Tibial artery (tissue), 4 donors: ENCODE measurements at regions not wholly inside any gene's neighbourhood (a gene's known extent, or its start where the extent isn't known, plus 50 kb on each side); places are given as distances from the start of the nearest gene placed in this dataset.
"Not testable (repeated sequence)": the region's sequence is repeated elsewhere in the genome, so short reads cannot be mapped to it uniquely, and the experiment has no call there.

Experiments
- DNase-seq, 2 donors: peaks; one replicate each; pipeline ENCODE4 v3.0.0-alpha.2; 2019
- H3K27ac ChIP-seq, 2 donors: fragments of 200-600 bp; sonication (generic) in 1 of 2; 1 replicate in 1 of 2; 2 replicates in 1 of 2; pipeline ENCODE4 v1.5.1; 2018 to 2019; ENCODE audit warnings: mild to moderate bottlenecking in 1 of 2
- H3K27me3 ChIP-seq, 2 donors: fragments of 200-600 bp; sonication (generic) in 1 of 2; one replicate each; pipeline versions ENCODE4 v1.5.1 to v1.6.0; 2016 to 2019
- H3K36me3 ChIP-seq, 3 donors: fragments of 200-600 bp; sonication (generic) in 2 of 3; one replicate each; pipeline ENCODE4 v1.5.1; 2016 to 2019; ENCODE audit warnings: mild to moderate bottlenecking in 2 of 3
- H3K4me1 ChIP-seq, 4 donors: fragments of 200-600 bp; sonication (generic) in 2 of 4; 1 replicate in 3 of 4; 2 replicates in 1 of 4; pipeline ENCODE4 v1.5.1; 2016 to 2019
- H3K4me3 ChIP-seq, 2 donors: fragments of 200-600 bp; sonication (generic) in 1 of 2; 1 replicate in 1 of 2; 2 replicates in 1 of 2; pipeline ENCODE4 v1.5.1; 2018 to 2019; ENCODE audit warnings: mild to moderate bottlenecking in 2 of 2
- H3K9me3 ChIP-seq, 3 donors: fragments of 200-600 bp; sonication (generic) in 1 of 3; one replicate each; pipeline ENCODE4 v1.5.1; 2016 to 2019
- intact Hi-C: fragments of 100-400 bp; cut with DNase I; formaldehyde crosslinking; loops from one replicate; pipeline ENCODE4 v1.15.0; 2023; ENCODE audit warnings: low total_unique reads
- TF ChIP-seq, protein P1 (sequence below), 2 experiments: fragments of 200-600 bp in 1 of 2; fragments of 450-650 bp in 1 of 2; IDR thresholded peaks; one replicate each; pipeline ENCODE4 v1.5.1; 2017 to 2019; ENCODE audit warnings: antibody characterized with exemption in 2 of 2, mild to moderate bottlenecking in 1 of 2, moderate library complexity in 1 of 2

GRCh38 chr7:136480901-136481300 is 387.6 kb upstream of the CHRM2 start:
- no peak overlapping the region for H3K4me3 ChIP-seq
- no peaks in the 10 kb centered on the region for H3K4me1 ChIP-seq
- H3K27me3 ChIP-seq: no peaks in the 10 kb centered on the region
- TF ChIP-seq, protein P1, sequence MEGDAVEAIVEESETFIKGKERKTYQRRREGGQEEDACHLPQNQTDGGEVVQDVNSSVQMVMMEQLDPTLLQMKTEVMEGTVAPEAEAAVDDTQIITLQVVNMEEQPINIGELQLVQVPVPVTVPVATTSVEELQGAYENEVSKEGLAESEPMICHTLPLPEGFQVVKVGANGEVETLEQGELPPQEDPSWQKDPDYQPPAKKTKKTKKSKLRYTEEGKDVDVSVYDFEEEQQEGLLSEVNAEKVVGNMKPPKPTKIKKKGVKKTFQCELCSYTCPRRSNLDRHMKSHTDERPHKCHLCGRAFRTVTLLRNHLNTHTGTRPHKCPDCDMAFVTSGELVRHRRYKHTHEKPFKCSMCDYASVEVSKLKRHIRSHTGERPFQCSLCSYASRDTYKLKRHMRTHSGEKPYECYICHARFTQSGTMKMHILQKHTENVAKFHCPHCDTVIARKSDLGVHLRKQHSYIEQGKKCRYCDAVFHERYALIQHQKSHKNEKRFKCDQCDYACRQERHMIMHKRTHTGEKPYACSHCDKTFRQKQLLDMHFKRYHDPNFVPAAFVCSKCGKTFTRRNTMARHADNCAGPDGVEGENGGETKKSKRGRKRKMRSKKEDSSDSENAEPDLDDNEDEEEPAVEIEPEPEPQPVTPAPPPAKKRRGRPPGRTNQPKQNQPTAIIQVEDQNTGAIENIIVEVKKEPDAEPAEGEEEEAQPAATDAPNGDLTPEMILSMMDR (IDR thresholded peaks at IDR 0.05): no peak
- DNase-seq: no peak
- intact Hi-C loops: no loop called here
- no peak overlapping the region for H3K27ac ChIP-seq
- no peaks in the 10 kb centered on the region for H3K36me3 ChIP-seq
- H3K9me3 ChIP-seq: no peaks in the 10 kb centered on the region

GRCh38 chr7:136479922-136480321 is 388.5 kb upstream of the CHRM2 start:
- DNase-seq: no peak
- Histone ChIP-seq H3K4me3 (no peak overlapping the region), H3K9me3 (no peaks in the 10 kb centered on the region), H3K27me3 (no peaks in the 10 kb centered on the region), H3K4me1 (no peaks in the 10 kb centered on the region), H3K36me3 (no peaks in the 10 kb centered on the region), H3K27ac (no peak overlapping the region)
- TF ChIP-seq, protein P1 (IDR thresholded peaks at IDR 0.05): no peak
- intact Hi-C loops: no loop called here

GRCh38 chr7:136470179-136470578 is 398.3 kb upstream of the CHRM2 start:
- no peaks in the 10 kb centered on the region for H3K27me3 ChIP-seq
- H3K27ac ChIP-seq: no peak overlapping the region
- intact Hi-C loops: no loop called here
- peaks cover 0 to 17% (median 11%) of the 10 kb centered on the region in 3 donors for H3K9me3 ChIP-seq
- DNase-seq: no peak
- no peaks in the 10 kb centered on the region for H3K4me1 ChIP-seq
- no peaks in the 10 kb centered on the region for H3K36me3 ChIP-seq
- TF ChIP-seq, protein P1 (IDR thresholded peaks at IDR 0.05): no peak
- no peak overlapping the region for H3K4me3 ChIP-seq

DNA sequence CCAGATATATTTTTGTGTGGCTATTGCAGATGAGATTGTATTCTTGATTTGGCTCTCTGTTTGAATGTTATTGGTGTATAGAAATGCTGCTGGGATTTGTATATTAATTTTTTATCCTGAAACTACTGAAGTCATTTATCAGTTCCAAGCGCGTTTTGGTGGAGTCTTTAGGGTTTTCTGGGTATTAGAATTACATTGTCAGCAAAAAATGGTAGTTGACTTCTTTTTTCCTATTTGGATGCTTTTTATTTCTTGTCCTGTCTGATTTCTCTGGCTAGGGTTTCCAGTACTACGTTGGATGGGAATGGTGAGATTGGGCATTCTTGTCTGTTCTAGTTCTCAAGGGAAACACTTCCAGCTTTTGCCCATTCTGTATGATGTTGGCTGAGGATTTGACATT is 415.5 kb upstream of the CHRM2 start:
- H3K4me1 ChIP-seq: no peaks in the 10 kb centered on the region
- no peaks in the 10 kb centered on the region for H3K9me3 ChIP-seq
- intact Hi-C loops: no loop called here
- no peak overlapping the region for H3K27ac ChIP-seq
- H3K36me3 ChIP-seq: no peaks in the 10 kb centered on the region
- no peak overlapping the region for H3K4me3 ChIP-seq
- H3K27me3 ChIP-seq: no peaks in the 10 kb centered on the region
- TF ChIP-seq, protein P1 (IDR thresholded peaks at IDR 0.05): no peak
- DNase-seq: no peak

GRCh38 chr7:136446751-136447150 is 421.7 kb upstream of the CHRM2 start:
- no peak for DNase-seq
- H3K27me3 ChIP-seq: no peaks in the 10 kb centered on the region
- TF ChIP-seq, protein P1 (IDR thresholded peaks at IDR 0.05): no peak
- no peaks in the 10 kb centered on the region for H3K9me3 ChIP-seq
- no peaks in the 10 kb centered on the region for H3K4me1 ChIP-seq
- H3K27ac ChIP-seq: no peak overlapping the region
- no peak overlapping the region for H3K4me3 ChIP-seq
- H3K36me3 ChIP-seq: no peaks in the 10 kb centered on the region
- intact Hi-C loops: no loop called here

DNA sequence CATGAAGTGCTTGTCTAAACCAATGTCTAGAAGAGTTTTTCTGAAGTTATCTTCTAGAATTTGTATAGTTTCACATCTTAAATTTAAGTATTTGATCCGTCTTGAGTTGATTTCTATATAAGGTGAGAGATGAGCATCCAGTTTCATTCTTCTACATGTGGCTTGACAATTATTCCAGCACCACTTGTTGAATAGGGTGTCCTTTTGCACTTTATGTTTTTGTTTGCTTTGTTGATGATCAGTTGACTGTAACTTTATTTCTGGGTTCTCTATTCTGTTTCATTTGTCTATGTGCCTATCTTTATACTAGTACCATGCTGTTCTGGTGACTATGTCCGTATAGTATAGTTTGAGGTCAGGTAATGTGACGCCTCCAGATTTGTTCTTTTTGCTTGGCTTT is 426.6 kb upstream of the CHRM2 start:
- TF ChIP-seq, protein P1 (IDR thresholded peaks at IDR 0.05): no peak
- Histone ChIP-seq H3K27me3 (no peaks in the 10 kb centered on the region), H3K9me3 (no peaks in the 10 kb centered on the region), H3K36me3 (no peaks in the 10 kb centered on the region), H3K4me3 (no peak overlapping the region), H3K27ac (no peak overlapping the region), H3K4me1 (no peaks in the 10 kb centered on the region)
- intact Hi-C loops: no loop called here
- no peak for DNase-seq

- H3K9me3 ChIP-seq, H3K27ac ChIP-seq, H3K4me1 ChIP-seq, H3K36me3 ChIP-seq, DNase-seq, H3K4me3 ChIP-seq, H3K27me3 ChIP-seq, intact Hi-C loops: not testable (repeated sequence)
These were observed 436.7 kb upstream of the CHRM2 start for GRCh38 chr7:136431736-136432135.
